ENCODE measurements at regions not wholly inside any gene's neighbourhood (a gene's known extent, or its start where the extent isn't known, plus 50 kb on each side); places are given as distances from the start of the nearest gene placed in this dataset.

GRCh38 chr5:20536813-20537212 is 548.8 kb upstream of the CDH18 start:
- H3K9me3 ChIP-seq (replicated peaks): no peaks in the 10 kb centered on the region
- H3K4me3 ChIP-seq: no peak overlapping the region
- no peak overlapping the region for H3K27ac ChIP-seq
- DNase-seq: no peak
- no peaks in the 10 kb centered on the region for H3K27me3 ChIP-seq
- H3K4me1 ChIP-seq: no peaks in the 10 kb centered on the region
- H3K36me3 ChIP-seq: no peaks in the 10 kb centered on the region

- no peak for DNase-seq
- H3K27me3 ChIP-seq: no peaks in the 10 kb centered on the region
- H3K27ac ChIP-seq: no peak overlapping the region
- H3K9me3 ChIP-seq (replicated peaks): no peaks in the 10 kb centered on the region
- no peaks in the 10 kb centered on the region for H3K36me3 ChIP-seq
- H3K4me1 ChIP-seq: no peaks in the 10 kb centered on the region
- no peak overlapping the region for H3K4me3 ChIP-seq
Measured at GRCh38 chr5:20536341-20536740, 548.3 kb upstream of the CDH18 start.

GRCh38 chr5:20528471-20528870 is 540.5 kb upstream of the CDH18 start:
- Histone ChIP-seq H3K4me3 (no peak overlapping the region), H3K4me1 (no peaks in the 10 kb centered on the region), H3K9me3 (replicated peaks) (no peaks in the 10 kb centered on the region), H3K27me3 (no peaks in the 10 kb centered on the region), H3K36me3 (no peaks in the 10 kb centered on the region), H3K27ac (no peak overlapping the region)
- no peak for DNase-seq

GRCh38 chr5:20524991-20525529 is 537.1 kb upstream of the CDH18 start:
- Histone ChIP-seq H3K27me3 (no peaks in the 10 kb centered on the region), H3K4me1 (no peaks in the 10 kb centered on the region), H3K4me3 (no peak overlapping the region), H3K9me3 (replicated peaks) (no peaks in the 10 kb centered on the region), H3K36me3 (no peaks in the 10 kb centered on the region), H3K27ac (no peak overlapping the region)
- DNase-seq: no peak

DNA sequence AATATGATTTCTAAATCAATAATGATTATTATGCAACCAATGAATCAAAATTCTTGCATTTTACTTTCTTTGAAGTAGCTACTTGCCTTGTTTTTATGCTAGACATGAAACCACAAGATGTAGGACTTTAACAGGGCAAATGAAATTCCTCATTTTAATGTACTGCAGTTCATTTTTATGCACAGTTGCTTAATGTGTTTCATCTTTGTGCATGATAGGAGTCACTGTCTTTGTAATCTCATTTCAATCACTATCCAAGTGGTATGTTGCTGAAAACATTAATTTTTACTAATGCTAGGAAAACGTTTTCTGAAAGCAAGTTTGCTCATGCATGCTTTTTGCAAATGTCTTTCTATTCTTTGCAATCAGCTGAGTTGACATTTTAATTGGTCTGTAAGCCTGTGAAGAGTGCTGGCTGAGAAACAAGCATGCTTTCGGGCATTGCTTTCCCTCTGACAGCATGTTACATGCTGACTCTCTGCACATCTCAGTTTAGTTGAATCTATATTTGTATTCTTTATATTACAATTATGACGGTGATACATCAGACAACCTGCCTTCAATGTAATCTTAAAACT is 535.0 kb upstream of the CDH18 start:
- Histone ChIP-seq H3K36me3 (no peaks in the 10 kb centered on the region), H3K4me3 (no peak overlapping the region), H3K27ac (no peak overlapping the region), H3K27me3 (no peaks in the 10 kb centered on the region), H3K9me3 (replicated peaks) (no peaks in the 10 kb centered on the region), H3K4me1 (no peaks in the 10 kb centered on the region)
- DNase-seq: no peak

DNA sequence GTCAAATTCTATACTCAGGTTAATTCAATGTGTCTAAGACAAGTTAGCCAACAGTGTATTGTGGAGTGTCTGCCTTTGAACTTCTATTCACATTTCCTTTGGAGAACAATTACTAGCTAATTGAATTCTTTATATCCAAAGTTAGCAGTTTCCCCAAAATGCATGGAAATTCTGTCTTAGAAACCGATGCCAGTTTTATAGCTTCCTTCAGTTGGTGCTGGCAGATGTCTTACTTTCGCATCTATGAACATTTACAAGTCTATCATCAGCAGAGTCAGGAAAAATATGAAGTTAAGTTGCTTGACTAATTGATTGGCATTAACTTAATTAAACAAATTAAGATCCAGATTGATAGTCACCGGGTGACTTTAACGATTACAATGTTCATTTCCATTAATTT is 527.6 kb upstream of the CDH18 start:
- no peak for DNase-seq
- Histone ChIP-seq H3K27ac (no peak overlapping the region), H3K4me3 (no peak overlapping the region)

DNA sequence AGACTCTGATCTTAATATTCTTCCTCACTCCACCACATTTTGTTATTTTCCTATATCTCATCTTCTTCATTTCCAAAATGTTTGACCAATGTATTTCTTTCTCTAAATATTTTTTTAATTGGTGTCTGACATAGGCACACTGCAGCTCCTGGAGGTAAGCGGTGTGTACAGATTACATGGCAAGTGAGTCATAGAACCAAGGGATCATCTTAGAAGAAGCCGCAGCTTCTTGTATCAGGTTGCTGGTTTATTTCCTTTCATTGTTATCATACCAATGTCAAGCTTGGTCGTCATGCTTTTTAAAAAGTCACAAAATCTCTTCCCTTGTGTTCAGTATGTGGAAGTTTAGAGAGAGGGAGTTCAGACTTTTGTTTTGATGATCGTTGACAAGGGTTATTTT is 526.1 kb upstream of the CDH18 start:
- peak; percentile 4 to 54 for DNase-seq
- Histone ChIP-seq H3K36me3 (no peaks in the 10 kb centered on the region), H3K4me3 (no peak overlapping the region), H3K4me1 (peaks cover 13% of the 10 kb centered on the region), H3K27me3 (no peaks in the 10 kb centered on the region), H3K9me3 (replicated peaks) (no peaks in the 10 kb centered on the region), H3K27ac (peak overlapping the region; percentile 43)

More for the DNA sequence above, 527.6 kb upstream of the CDH18 start:
- H3K27me3 ChIP-seq: no peaks in the 10 kb centered on the region
- peaks cover 13% of the 10 kb centered on the region for H3K4me1 ChIP-seq
- no peaks in the 10 kb centered on the region for H3K9me3 ChIP-seq (replicated peaks)
- H3K36me3 ChIP-seq: no peaks in the 10 kb centered on the region

- no peak overlapping the region for H3K27ac ChIP-seq
- no peak for DNase-seq
- no peak overlapping the region for H3K4me3 ChIP-seq
- H3K9me3 ChIP-seq (replicated peaks): no peaks in the 10 kb centered on the region
- H3K27me3 ChIP-seq: no peaks in the 10 kb centered on the region
- H3K36me3 ChIP-seq: no peaks in the 10 kb centered on the region
- no peaks in the 10 kb centered on the region for H3K4me1 ChIP-seq
Measured at GRCh38 chr5:20500546-20500945, 512.5 kb upstream of the CDH18 start.

- no peak overlapping the region for H3K27ac ChIP-seq
- no peaks in the 10 kb centered on the region for H3K9me3 ChIP-seq (replicated peaks)
- H3K4me3 ChIP-seq: no peak overlapping the region
- H3K4me1 ChIP-seq: no peaks in the 10 kb centered on the region
- no peaks in the 10 kb centered on the region for H3K36me3 ChIP-seq
- no peaks in the 10 kb centered on the region for H3K27me3 ChIP-seq
- DNase-seq: no peak
Measured at GRCh38 chr5:20498926-20499325, 510.9 kb upstream of the CDH18 start.

- Histone ChIP-seq H3K27me3 (no peaks in the 10 kb centered on the region), H3K36me3 (no peaks in the 10 kb centered on the region), H3K9me3 (replicated peaks) (no peaks in the 10 kb centered on the region), H3K4me3 (no peak overlapping the region), H3K27ac (no peak overlapping the region), H3K4me1 (no peaks in the 10 kb centered on the region)
- no peak for DNase-seq
Measured at GRCh38 chr5:20498102-20498501, 510.1 kb upstream of the CDH18 start.

DNA sequence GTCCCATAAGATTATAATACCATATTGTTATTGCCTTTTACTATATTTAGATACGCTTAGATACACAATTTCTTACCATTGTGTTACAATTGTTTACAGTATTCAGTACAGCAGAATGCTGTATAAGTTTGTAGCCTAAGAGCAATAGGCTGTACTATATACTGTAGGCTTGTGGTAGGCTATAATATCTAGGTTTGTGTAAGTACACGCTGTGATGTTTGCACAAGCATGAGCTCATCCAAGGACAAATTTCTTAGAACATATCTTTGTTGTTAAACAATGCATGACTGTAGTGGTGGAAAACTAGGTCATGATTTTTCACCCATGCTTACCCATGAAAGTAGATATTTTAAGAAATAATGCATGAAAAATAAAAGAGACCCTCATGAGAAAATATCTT is 509.4 kb upstream of the CDH18 start:
- Histone ChIP-seq H3K27me3 (no peaks in the 10 kb centered on the region), H3K9me3 (replicated peaks) (no peaks in the 10 kb centered on the region), H3K4me1 (no peaks in the 10 kb centered on the region), H3K4me3 (no peak overlapping the region), H3K36me3 (no peaks in the 10 kb centered on the region), H3K27ac (no peak overlapping the region)
- DNase-seq: no peak

DNA sequence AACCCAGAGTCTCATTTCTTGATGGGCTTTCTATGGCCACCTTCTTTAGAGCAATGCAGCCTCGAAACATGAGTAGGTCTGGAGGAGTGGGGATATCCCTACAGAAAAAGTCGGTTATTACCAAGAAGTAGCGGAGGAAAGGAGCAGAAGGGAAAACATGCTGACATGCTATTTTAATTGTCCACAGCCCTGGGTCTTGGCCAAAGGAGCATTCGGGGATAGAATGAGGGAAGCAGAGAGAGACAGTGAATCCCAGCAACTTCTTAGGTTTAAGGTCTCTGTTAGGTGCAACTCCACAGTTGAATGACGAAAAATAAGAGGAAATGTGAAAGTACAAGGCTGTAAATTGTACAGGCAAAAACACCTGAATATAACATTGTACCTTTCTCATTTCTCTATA is 506.7 kb upstream of the CDH18 start:
- no peak for DNase-seq
- H3K9me3 ChIP-seq (replicated peaks): no peaks in the 10 kb centered on the region
- no peaks in the 10 kb centered on the region for H3K27me3 ChIP-seq
- H3K4me1 ChIP-seq: no peaks in the 10 kb centered on the region
- no peak overlapping the region for H3K27ac ChIP-seq
- no peak overlapping the region for H3K4me3 ChIP-seq
- H3K36me3 ChIP-seq: no peaks in the 10 kb centered on the region

- H3K36me3 ChIP-seq: no peaks in the 10 kb centered on the region
- no peaks in the 10 kb centered on the region for H3K27me3 ChIP-seq
- H3K4me1 ChIP-seq: no peaks in the 10 kb centered on the region
- H3K27ac ChIP-seq: no peak overlapping the region
- DNase-seq: peak; percentile 57 to 73
- no peaks in the 10 kb centered on the region for H3K9me3 ChIP-seq (replicated peaks)
- no peak overlapping the region for H3K4me3 ChIP-seq
Measured at GRCh38 chr5:20486826-20487225, 498.8 kb upstream of the CDH18 start.

DNA sequence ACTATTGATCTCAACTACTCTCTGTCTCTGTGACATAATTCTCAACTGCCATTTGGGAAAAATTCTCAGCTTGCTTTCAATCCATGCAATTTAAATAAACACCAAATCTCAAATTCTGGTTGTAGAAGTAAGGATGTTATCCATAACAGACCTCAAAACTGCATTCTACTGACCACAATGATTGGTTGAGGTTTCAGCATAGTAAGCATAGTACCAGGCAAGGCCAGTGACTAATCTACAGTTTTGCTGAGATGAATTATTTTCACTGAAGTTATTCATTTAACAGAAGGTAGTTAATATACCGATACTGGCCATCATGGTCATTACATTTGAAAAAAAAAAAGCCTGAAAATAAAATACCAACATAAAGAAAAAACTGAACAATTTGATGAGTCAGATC is 488.0 kb upstream of the CDH18 start:
- Histone ChIP-seq H3K4me1 (no peaks in the 10 kb centered on the region), H3K36me3 (no peaks in the 10 kb centered on the region), H3K9me3 (replicated peaks) (no peaks in the 10 kb centered on the region), H3K4me3 (no peak overlapping the region), H3K27ac (no peak overlapping the region), H3K27me3 (no peaks in the 10 kb centered on the region)
- no peak for DNase-seq

GRCh38 chr5:20470997-20471396 is 483.0 kb upstream of the CDH18 start:
- H3K27ac ChIP-seq: no peak overlapping the region

DNA sequence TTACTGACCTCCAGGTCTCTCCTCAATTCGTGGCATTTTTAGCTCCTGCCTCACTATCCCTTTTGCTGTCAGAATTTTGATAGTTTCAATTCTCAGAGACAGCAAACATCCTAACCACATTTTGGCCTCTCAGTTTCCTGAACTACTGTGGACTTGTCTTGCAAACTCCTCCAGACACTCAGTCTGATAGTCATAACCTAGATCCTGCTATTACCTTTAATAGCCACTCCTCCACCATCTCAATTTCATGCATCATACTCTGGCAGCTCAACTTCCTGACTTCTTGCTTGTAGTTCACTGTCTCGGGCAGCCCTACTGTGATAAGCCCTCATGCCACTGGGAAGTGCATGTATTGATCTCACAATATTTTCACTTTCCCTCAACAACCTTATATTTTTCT is 481.8 kb upstream of the CDH18 start:
- DNase-seq: no peak
- Histone ChIP-seq H3K9me3 (replicated peaks) (no peaks in the 10 kb centered on the region), H3K4me1 (no peaks in the 10 kb centered on the region), H3K4me3 (no peak overlapping the region), H3K36me3 (no peaks in the 10 kb centered on the region), H3K27me3 (no peaks in the 10 kb centered on the region), H3K27ac (no peak overlapping the region)

More at GRCh38 chr5:20470997-20471396, 483.0 kb upstream of the CDH18 start:
- no peaks in the 10 kb centered on the region for H3K4me1 ChIP-seq
- H3K4me3 ChIP-seq: no peak overlapping the region
- no peaks in the 10 kb centered on the region for H3K9me3 ChIP-seq (replicated peaks)
- no peaks in the 10 kb centered on the region for H3K36me3 ChIP-seq
- H3K27me3 ChIP-seq: no peaks in the 10 kb centered on the region
- DNase-seq: no peak

All from SJCRH30 (cell line).